Fibroblast of lung (primary cell): ENCODE measurements at regions not wholly inside any gene's neighbourhood (a gene's known extent, or its start where the extent isn't known, plus 50 kb on each side); places are given as distances from the start of the nearest gene placed in this dataset.

Experiments used
- CTCF ChIP-seq, 2 donors: IDR thresholded peaks in 1 of 2; conservative IDR thresholded peaks in 1 of 2; 1 replicate in 1 of 2; 2 replicates in 1 of 2; pipeline ENCODE4 v1.5.1; 2011 to 2012; ENCODE audit warnings: low read length in 2 of 2, control low read depth in 1 of 2, inconsistent platforms in 1 of 2, low read depth in 1 of 2, mild to moderate bottlenecking in 1 of 2
- EZH2 ChIP-seq: IDR thresholded peaks from 2 replicates; pipeline ENCODE4 v1.5.1; 2012; ENCODE audit warnings: low read length, control low read depth, mild to moderate bottlenecking; ENCODE audit errors: missing control alignments

- TF ChIP-seq EZH2, result no peak
- TF ChIP-seq CTCF (conservative IDR thresholded peaks at IDR 0.05 in 1 of 2, IDR thresholded peaks at IDR 0.05 in 1 of 2; ENCODE audit: low read depth in 1 of 2, low read length in 2 of 2), result no peak
Observed at GRCh38 chr9:124105266-124105665, 93.7 kb downstream of the LHX2 start.
